HepG2 (cell line): ENCODE measurements at regions not wholly inside any gene's neighbourhood (a gene's known extent, or its start where the extent isn't known, plus 50 kb on each side); places are given as distances from the start of the nearest gene placed in this dataset.

Source experiments
- BRCA1 ChIP-seq: sonication (generic); formaldehyde crosslinking; IDR thresholded peaks from 2 replicates; pipeline ENCODE4 v1.4.0; 2020; ENCODE audit warnings: missing genetic modification reagents
- CC2D1A ChIP-seq: sonication (generic); formaldehyde crosslinking; IDR thresholded peaks from 2 replicates; pipeline ENCODE4 v1.8.1; 2023; ENCODE audit warnings: mild to moderate bottlenecking, missing genetic modification reagents
- FOSL2 ChIP-seq: sonication (generic); formaldehyde crosslinking; IDR thresholded peaks from 2 replicates; pipeline ENCODE4 v1.4.0; 2020; ENCODE audit warnings: missing genetic modification reagents
- MAZ ChIP-seq, 2 experiments: sonication (generic) in 1 of 2; formaldehyde crosslinking in 1 of 2; IDR thresholded peaks; 2 replicates each; pipeline versions ENCODE4 v1.5.0 to v1.6.1; 2012 to 2020; ENCODE audit warnings: low read depth in 2 of 2, mild to moderate bottlenecking in 2 of 2, borderline replicate concordance in 1 of 2, improper control_type of control experiment in 1 of 2, low read length in 1 of 2, missing genetic modification reagents in 1 of 2, moderate library complexity in 1 of 2
- MED1 ChIP-seq: sonication (generic); formaldehyde crosslinking; IDR thresholded peaks from 2 replicates; pipeline ENCODE4 v1.4.0; 2020; ENCODE audit warnings: missing genetic modification reagents
- NFE2L2 ChIP-seq: fragments of 150-350 bp; IDR thresholded peaks from 2 replicates; pipeline ENCODE4 v1.6.1; 2014; ENCODE audit warnings: low read length
- NR2C2 ChIP-seq: sonication (generic); formaldehyde crosslinking; IDR thresholded peaks from 2 replicates; pipeline ENCODE4 v1.4.0; 2020; ENCODE audit warnings: missing genetic modification reagents, mild to moderate bottlenecking, moderate library complexity, borderline replicate concordance
- SPEN ChIP-seq: sonication (generic); formaldehyde crosslinking; IDR thresholded peaks from 2 replicates; pipeline ENCODE4 v1.5.1; 2020; ENCODE audit warnings: low read depth, mild to moderate bottlenecking, missing genetic modification reagents
- TBX2 ChIP-seq: sonication (generic); formaldehyde crosslinking; IDR thresholded peaks from 2 replicates; pipeline ENCODE4 v1.5.0; 2020; ENCODE audit warnings: missing genetic modification reagents, mild to moderate bottlenecking, borderline replicate concordance
- TCF7 ChIP-seq: sonication (generic); IDR thresholded peaks from 2 replicates; pipeline ENCODE4 v1.6.1; 2016; ENCODE audit warnings: antibody characterized with exemption, low read depth
- ZFP1 ChIP-seq: IDR thresholded peaks from 2 replicates; pipeline ENCODE4 v1.6.1; 2016
- ZMYM2 ChIP-seq: sonication (generic); formaldehyde crosslinking; IDR thresholded peaks from 2 replicates; pipeline ENCODE4 v1.8.0; 2022; ENCODE audit warnings: mild to moderate bottlenecking, missing genetic modification reagents
- ZNF329 ChIP-seq: sonication (generic); formaldehyde crosslinking; IDR thresholded peaks from 2 replicates; pipeline ENCODE4 v1.9.0; 2021; ENCODE audit warnings: low read depth, mild to moderate bottlenecking, missing genetic modification reagents
- ZNF33A ChIP-seq: sonication (generic); formaldehyde crosslinking; IDR thresholded peaks from 2 replicates; pipeline ENCODE4 v1.5.1; 2020; ENCODE audit warnings: missing genetic modification reagents, mild to moderate bottlenecking, moderate library complexity, borderline replicate concordance
- ZNF598 ChIP-seq: sonication (generic); formaldehyde crosslinking; IDR thresholded peaks from 2 replicates; pipeline ENCODE4 v1.5.1; 2020; ENCODE audit warnings: mild to moderate bottlenecking, missing genetic modification reagents, borderline replicate concordance
- ZSCAN22 ChIP-seq: sonication (generic); formaldehyde crosslinking; IDR thresholded peaks from 2 replicates; pipeline ENCODE4 v1.4.0; 2020; ENCODE audit warnings: mild to moderate bottlenecking, missing genetic modification reagents
- TF ChIP-seq, protein P1 (sequence below): sonication (generic); formaldehyde crosslinking; IDR thresholded peaks from 2 replicates; pipeline ENCODE4 v1.4.0; 2020; ENCODE audit warnings: missing genetic modification reagents
- TF ChIP-seq, protein P2 (sequence below): sonication (generic); formaldehyde crosslinking; IDR thresholded peaks from 2 replicates; pipeline ENCODE4 v1.8.0; 2023; ENCODE audit warnings: mild to moderate bottlenecking, missing genetic modification reagents
- TF ChIP-seq, protein P3 (sequence below): sonication (generic); formaldehyde crosslinking; IDR thresholded peaks from 2 replicates; pipeline ENCODE4 v1.8.0; 2022; ENCODE audit warnings: mild to moderate bottlenecking, missing genetic modification reagents, moderate library complexity
- TF ChIP-seq, protein P4 (sequence below): sonication (generic); formaldehyde crosslinking; IDR thresholded peaks from 2 replicates; pipeline ENCODE4 v1.5.0; 2020; ENCODE audit warnings: mild to moderate bottlenecking, missing genetic modification reagents, borderline replicate concordance

DNA sequence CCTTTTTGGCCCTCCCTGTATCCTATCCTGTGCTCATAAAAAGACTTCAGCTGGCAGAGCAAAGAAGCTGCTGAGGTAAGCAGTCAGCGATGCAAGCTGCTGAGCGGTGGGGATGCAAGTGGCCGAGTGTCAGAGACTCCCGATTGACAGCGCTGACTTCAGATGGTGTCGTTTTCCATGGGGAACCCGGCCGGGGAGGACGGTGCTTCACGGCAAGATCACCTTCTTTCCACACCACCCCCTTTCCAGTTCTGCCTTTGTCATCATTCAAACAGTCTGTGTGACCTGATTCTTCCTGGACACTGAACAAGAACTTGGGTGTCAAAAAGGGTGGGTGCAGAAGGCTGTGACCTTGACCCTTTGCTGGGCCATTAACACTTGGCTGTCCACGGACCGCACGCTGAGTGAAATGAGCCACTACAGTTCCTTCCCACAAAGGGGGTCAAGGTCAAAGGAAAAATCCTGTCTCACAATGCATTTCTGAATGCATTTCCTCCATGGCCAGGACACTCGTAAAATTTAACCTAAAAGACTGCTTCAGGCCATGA, 52.9 kb upstream of the UNC93A start (continued):
- TF ChIP-seq SPEN (no peak), FOSL2 (CRISPR knock-in tag) (no peak; the same call in 1 of the 2 replicates), ZSCAN22 (CRISPR knock-in tag) (no peak), ZMYM2 (CRISPR knock-in tag) (no peak; the same call in none of the 2 replicates), TCF7 (peak; percentile 9; the same call in 1 of the 2 replicates), ZNF598 (no peak), NR2C2 (CRISPR knock-in tag) (peak; percentile 79), ZFP1 (CRISPR knock-in tag) (peak; percentile 10; the same call in 1 of the 2 replicates), TBX2 (peak; percentile 97), CC2D1A (CRISPR knock-in tag) (no peak), ZNF33A (CRISPR knock-in tag) (no peak), BRCA1 (CRISPR knock-in tag) (0 out of 2 replicates have a peak, but pooled peaks have one; percentile 53), NFE2L2 (no peak), MED1 (CRISPR knock-in tag) (peak; percentile 71), ZNF329 (CRISPR knock-in tag) (no peak), MAZ (IDR thresholded peaks at IDR 0.05; ENCODE audit: borderline replicate concordance, low read depth, low read length) (0 out of 2 replicates have a peak, but pooled peaks have one; percentile 0), MAZ (CRISPR knock-in tag; IDR thresholded peaks at IDR 0.05; ENCODE audit: low read depth) (no peak)
- TF ChIP-seq, protein P1, sequence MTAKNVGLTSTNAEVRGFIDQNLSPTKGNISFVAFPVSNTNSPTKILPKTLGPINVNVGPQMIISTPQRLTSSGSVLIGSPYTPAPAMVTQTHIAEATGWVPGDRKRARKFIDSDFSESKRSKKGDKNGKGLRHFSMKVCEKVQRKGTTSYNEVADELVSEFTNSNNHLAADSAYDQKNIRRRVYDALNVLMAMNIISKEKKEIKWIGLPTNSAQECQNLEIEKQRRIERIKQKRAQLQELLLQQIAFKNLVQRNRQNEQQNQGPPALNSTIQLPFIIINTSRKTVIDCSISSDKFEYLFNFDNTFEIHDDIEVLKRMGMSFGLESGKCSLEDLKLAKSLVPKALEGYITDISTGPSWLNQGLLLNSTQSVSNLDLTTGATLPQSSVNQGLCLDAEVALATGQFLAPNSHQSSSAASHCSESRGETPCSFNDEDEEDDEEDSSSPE (CRISPR knock-in tag), result 0 out of 2 replicates have a peak, but pooled peaks have one; percentile 24
- TF ChIP-seq, protein P2, sequence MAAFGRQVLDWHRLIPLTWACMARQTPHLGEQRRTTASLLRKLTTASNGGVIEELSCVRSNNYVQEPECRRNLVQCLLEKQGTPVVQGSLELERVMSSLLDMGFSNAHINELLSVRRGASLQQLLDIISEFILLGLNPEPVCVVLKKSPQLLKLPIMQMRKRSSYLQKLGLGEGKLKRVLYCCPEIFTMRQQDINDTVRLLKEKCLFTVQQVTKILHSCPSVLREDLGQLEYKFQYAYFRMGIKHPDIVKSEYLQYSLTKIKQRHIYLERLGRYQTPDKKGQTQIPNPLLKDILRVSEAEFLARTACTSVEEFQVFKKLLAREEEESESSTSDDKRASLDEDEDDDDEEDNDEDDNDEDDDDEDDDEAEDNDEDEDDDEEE (CRISPR knock-in tag), result no peak; the same call in 1 of the 2 replicates
- TF ChIP-seq, protein P3, sequence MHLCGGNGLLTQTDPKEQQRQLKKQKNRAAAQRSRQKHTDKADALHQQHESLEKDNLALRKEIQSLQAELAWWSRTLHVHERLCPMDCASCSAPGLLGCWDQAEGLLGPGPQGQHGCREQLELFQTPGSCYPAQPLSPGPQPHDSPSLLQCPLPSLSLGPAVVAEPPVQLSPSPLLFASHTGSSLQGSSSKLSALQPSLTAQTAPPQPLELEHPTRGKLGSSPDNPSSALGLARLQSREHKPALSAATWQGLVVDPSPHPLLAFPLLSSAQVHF, result no peak
- TF ChIP-seq, protein P4, sequence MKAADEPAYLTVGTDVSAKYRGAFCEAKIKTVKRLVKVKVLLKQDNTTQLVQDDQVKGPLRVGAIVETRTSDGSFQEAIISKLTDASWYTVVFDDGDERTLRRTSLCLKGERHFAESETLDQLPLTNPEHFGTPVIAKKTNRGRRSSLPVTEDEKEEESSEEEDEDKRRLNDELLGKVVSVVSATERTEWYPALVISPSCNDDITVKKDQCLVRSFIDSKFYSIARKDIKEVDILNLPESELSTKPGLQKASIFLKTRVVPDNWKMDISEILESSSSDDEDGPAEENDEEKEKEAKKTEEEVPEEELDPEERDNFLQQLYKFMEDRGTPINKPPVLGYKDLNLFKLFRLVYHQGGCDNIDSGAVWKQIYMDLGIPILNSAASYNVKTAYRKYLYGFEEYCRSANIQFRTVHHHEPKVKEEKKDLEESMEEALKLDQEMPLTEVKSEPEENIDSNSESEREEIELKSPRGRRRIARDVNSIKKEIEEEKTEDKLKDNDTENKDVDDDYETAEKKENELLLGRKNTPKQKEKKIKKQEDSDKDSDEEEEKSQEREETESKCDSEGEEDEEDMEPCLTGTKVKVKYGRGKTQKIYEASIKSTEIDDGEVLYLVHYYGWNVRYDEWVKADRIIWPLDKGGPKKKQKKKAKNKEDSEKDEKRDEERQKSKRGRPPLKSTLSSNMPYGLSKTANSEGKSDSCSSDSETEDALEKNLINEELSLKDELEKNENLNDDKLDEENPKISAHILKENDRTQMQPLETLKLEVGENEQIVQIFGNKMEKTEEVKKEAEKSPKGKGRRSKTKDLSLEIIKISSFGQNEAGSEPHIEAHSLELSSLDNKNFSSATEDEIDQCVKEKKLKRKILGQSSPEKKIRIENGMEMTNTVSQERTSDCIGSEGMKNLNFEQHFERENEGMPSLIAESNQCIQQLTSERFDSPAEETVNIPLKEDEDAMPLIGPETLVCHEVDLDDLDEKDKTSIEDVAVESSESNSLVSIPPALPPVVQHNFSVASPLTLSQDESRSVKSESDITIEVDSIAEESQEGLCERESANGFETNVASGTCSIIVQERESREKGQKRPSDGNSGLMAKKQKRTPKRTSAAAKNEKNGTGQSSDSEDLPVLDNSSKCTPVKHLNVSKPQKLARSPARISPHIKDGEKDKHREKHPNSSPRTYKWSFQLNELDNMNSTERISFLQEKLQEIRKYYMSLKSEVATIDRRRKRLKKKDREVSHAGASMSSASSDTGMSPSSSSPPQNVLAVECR (CRISPR knock-in tag), result no peak; the same call in 1 of the 2 replicates
